Epithelial cell of esophagus (primary cell): ENCODE measurements at regions not wholly inside any gene's neighbourhood (a gene's known extent, or its start where the extent isn't known, plus 50 kb on each side); places are given as distances from the start of the nearest gene placed in this dataset.

ENCODE experiments used
- DNase-seq: peaks from one replicate; pipeline ENCODE4 v3.0.0; 2010; ENCODE audit warnings: low read depth
- H3K4me3 ChIP-seq: 2 replicates; pipeline ENCODE4 v1.5.1; 2011; ENCODE audit warnings: mild to moderate bottlenecking, low read length, control low read depth
- TF ChIP-seq, protein P1 (sequence below): IDR thresholded peaks from 2 replicates; pipeline ENCODE4 v1.5.1; 2011; ENCODE audit warnings: low read depth, mild to moderate bottlenecking, low read length, control low read depth, inconsistent platforms; ENCODE audit not compliant: insufficient read depth; ENCODE audit errors: missing control alignments

DNA sequence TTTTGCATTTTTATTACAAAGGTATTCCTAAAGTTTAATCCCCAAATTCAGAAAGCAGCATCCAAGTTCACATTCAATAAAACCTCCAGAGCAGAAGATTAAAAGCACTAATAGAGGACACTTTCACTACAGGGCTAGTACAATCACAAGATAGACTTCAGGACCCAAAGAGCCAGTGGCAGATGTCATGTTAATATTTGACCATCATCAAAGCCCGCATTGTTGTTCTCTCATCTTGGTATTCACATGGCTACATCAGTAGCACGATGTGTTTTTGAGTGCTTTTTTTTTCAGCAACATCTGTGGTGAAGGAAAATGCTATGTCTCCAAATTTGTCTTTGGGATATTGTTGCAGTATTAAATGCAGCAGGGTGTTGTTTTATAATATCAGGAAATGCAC is 134.3 kb downstream of the ARL4A start:
- H3K4me3 ChIP-seq: no peak overlapping the region
- DNase-seq: no peak
- TF ChIP-seq, protein P1, sequence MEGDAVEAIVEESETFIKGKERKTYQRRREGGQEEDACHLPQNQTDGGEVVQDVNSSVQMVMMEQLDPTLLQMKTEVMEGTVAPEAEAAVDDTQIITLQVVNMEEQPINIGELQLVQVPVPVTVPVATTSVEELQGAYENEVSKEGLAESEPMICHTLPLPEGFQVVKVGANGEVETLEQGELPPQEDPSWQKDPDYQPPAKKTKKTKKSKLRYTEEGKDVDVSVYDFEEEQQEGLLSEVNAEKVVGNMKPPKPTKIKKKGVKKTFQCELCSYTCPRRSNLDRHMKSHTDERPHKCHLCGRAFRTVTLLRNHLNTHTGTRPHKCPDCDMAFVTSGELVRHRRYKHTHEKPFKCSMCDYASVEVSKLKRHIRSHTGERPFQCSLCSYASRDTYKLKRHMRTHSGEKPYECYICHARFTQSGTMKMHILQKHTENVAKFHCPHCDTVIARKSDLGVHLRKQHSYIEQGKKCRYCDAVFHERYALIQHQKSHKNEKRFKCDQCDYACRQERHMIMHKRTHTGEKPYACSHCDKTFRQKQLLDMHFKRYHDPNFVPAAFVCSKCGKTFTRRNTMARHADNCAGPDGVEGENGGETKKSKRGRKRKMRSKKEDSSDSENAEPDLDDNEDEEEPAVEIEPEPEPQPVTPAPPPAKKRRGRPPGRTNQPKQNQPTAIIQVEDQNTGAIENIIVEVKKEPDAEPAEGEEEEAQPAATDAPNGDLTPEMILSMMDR: no peak

- no peak for DNase-seq
- H3K4me3 ChIP-seq: no peak overlapping the region
- TF ChIP-seq, protein P1: no peak
Observed at GRCh38 chr7:12826079-12826478, 138.6 kb downstream of the ARL4A start.

DNA sequence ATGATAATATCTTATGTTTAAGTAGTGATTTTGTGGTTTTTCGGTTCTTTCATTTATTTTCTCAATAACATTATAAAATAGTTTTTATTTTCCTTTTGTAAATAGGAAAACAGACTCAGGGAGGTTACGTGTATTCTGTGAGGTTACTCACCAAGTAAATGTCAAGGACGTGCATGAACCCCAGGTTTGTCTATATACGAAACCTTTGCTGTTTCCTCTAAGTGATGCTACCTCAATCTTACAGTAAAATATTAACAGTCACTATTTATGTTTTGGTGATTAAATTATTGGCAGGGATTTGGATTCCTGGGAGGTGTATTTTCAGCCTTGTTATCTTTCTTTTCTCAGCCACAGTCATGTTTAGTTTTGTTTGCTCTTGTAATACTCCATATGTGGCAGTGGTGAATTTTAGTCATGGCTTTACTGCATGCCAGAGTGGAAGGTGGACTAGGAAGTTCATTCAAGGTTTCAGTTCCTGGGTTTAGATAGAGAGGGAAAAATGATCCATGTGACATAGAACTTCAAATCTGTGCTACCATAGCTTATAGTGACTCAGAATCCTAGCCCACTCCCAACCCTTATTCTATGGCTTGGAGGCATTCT is 139.9 kb downstream of the ARL4A start:
- H3K4me3 ChIP-seq: no peak overlapping the region
- TF ChIP-seq, protein P1: no peak
- peak; percentile 37 for DNase-seq

GRCh38 chr7:12827920-12828319 is 140.5 kb downstream of the ARL4A start:
- DNase-seq: peak; percentile 82
- H3K4me3 ChIP-seq: no peak overlapping the region
- TF ChIP-seq, protein P1: no peak

DNA sequence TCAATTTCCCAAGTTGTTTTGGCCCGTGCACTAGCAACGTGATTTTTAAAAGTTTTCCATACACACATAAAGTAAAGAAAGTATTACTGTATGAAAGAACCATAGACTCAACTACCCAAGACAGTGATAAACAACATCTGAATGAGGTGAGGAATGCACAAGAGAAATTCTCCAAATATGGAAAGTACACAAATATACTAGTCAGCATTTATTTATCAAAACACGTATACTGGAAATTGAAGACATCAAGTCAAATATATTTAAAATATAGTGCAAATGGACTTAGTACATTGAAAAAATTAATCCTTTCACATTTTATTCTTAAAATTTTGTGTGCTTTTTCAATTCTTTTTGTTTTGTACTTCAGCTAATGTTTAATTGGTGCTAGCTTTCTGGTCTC is 143.6 kb downstream of the ARL4A start:
- H3K4me3 ChIP-seq: no peak overlapping the region
- TF ChIP-seq, protein P1: no peak
- no peak for DNase-seq

DNA sequence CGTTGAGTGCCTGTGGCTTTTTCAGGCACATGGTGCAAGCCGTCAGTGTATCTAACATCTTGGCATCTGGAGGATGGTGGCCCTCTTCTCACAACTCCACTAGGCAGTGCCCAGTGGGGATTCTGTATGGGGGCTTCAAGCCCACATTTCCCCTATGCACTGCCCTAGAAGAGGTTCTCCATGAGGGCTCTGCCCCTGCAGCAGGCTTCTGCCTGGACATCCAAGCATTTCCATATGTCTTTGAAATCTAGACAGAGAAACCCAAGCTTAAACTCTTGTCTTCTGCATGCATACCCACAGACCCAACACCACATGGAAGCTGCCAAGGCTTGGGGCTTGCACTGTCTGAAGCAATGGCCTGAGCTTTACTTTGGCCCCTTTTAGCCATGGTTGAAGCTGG is 146.4 kb downstream of the ARL4A start:
- no peak overlapping the region for H3K4me3 ChIP-seq
- TF ChIP-seq, protein P1: no peak
- no peak for DNase-seq

DNA sequence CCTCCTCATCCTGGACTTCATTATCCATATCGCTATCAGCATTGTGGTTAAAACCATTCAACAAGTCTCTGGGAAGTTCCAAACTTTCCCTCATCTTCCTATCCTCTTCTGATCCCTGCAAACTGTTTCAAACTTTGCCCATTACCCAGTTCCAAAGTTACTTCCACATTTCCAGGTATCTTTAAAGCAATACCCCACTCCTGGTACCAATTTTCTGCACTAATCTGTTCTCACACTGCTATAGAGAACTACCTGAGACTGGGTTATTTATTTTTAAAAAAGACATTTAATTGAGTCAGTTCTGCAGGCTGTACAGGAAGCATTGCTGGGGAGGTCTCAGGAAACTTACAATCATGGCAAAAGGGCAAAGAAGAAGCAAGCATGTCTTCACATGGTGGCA is 147.3 kb downstream of the ARL4A start:
- H3K4me3 ChIP-seq: no peak overlapping the region
- TF ChIP-seq, protein P1: no peak
- no peak for DNase-seq
